Activated CD4-positive, alpha-beta T cell treated with anti-CD3 and anti-CD28 coated beads, Interleukin-2, amount 10 ng/mL, durations not matched to agents 24 days and 14 days (primary cell): ENCODE measurements at regions not wholly inside any gene's neighbourhood (a gene's known extent, or its start where the extent isn't known, plus 50 kb on each side); places are given as distances from the start of the nearest gene placed in this dataset.
"Not testable (repeated sequence)": the region's sequence is repeated elsewhere in the genome, so short reads cannot be mapped to it uniquely, and the experiment has no call there.

ENCODE experiments used
- DNase-seq: peaks from one replicate; pipeline ENCODE4 v3.0.0; 2022
- H3K27ac Mint-ChIP-seq: one replicate; pipeline ENCODE4 v1.8.0; 2022; ENCODE audit warnings: mild to moderate bottlenecking, mixed read lengths
- H3K27me3 Mint-ChIP-seq: one replicate; pipeline ENCODE4 v1.8.0; 2022; ENCODE audit warnings: mixed read lengths
- H3K36me3 Mint-ChIP-seq: one replicate; pipeline ENCODE4 v1.8.0; 2022; ENCODE audit warnings: low read depth, mild to moderate bottlenecking, mixed read lengths
- H3K4me1 Mint-ChIP-seq: one replicate; pipeline ENCODE4 v1.8.0; 2021; ENCODE audit warnings: mixed read lengths
- H3K4me3 Mint-ChIP-seq: one replicate; pipeline ENCODE4 v1.8.0; 2022; ENCODE audit warnings: mild to moderate bottlenecking, moderate library complexity, mixed read lengths
- H3K9me3 Mint-ChIP-seq: one replicate; pipeline ENCODE4 v1.8.0; 2021; ENCODE audit warnings: mixed read lengths
- intact Hi-C: fragments of 100-400 bp; cut with micrococcal nuclease; formaldehyde crosslinking; loops from one replicate; pipeline ENCODE4 v1.15.1; 2023

- H3K4me3 Mint-ChIP-seq: no peak overlapping the region
- H3K9me3 Mint-ChIP-seq: peaks cover 4% of the 10 kb centered on the region
- no peaks in the 10 kb centered on the region for H3K27me3 Mint-ChIP-seq
- no peak overlapping the region for H3K27ac Mint-ChIP-seq
- intact Hi-C loops: no loop called here
- DNase-seq: no peak
- H3K36me3 Mint-ChIP-seq: no peaks in the 10 kb centered on the region
- H3K4me1 Mint-ChIP-seq: no peaks in the 10 kb centered on the region
Observed at GRCh38 chr4:167986044-167986443, 106.3 kb upstream of the ANXA10 start.

- Mint-ChIP-seq H3K27ac (no peak overlapping the region), H3K9me3 (peaks cover 4% of the 10 kb centered on the region), H3K27me3 (no peaks in the 10 kb centered on the region), H3K36me3 (no peaks in the 10 kb centered on the region), H3K4me1 (no peaks in the 10 kb centered on the region), H3K4me3 (no peak overlapping the region)
- no peak for DNase-seq
- intact Hi-C loops: no loop called here
Observed at GRCh38 chr4:167987285-167987684, 105.1 kb upstream of the ANXA10 start.

- H3K27me3 Mint-ChIP-seq: no peaks in the 10 kb centered on the region
- intact Hi-C loops: no loop called here
- no peak for DNase-seq
- no peaks in the 10 kb centered on the region for H3K36me3 Mint-ChIP-seq
- H3K4me1 Mint-ChIP-seq: no peaks in the 10 kb centered on the region
- no peak overlapping the region for H3K4me3 Mint-ChIP-seq
- H3K27ac Mint-ChIP-seq: no peak overlapping the region
- H3K9me3 Mint-ChIP-seq: peaks cover 4% of the 10 kb centered on the region
Observed at GRCh38 chr4:167989815-167990214, 102.5 kb upstream of the ANXA10 start.

- intact Hi-C loops, H3K9me3 Mint-ChIP-seq, DNase-seq, H3K36me3 Mint-ChIP-seq, H3K27me3 Mint-ChIP-seq, H3K4me1 Mint-ChIP-seq, H3K4me3 Mint-ChIP-seq, H3K27ac Mint-ChIP-seq: not testable (repeated sequence)
Observed at GRCh38 chr4:168008112-168008511, 84.2 kb upstream of the ANXA10 start.

- no peak for DNase-seq
- H3K9me3 Mint-ChIP-seq: peaks cover 4% of the 10 kb centered on the region
- intact Hi-C loops: no loop called here
- no peak overlapping the region for H3K4me3 Mint-ChIP-seq
- H3K36me3 Mint-ChIP-seq: no peaks in the 10 kb centered on the region
- no peak overlapping the region for H3K27ac Mint-ChIP-seq
- H3K27me3 Mint-ChIP-seq: no peaks in the 10 kb centered on the region
- H3K4me1 Mint-ChIP-seq: no peaks in the 10 kb centered on the region
Observed at GRCh38 chr4:168019019-168019651, 73.2 kb upstream of the ANXA10 start.

GRCh38 chr4:168019921-168020320, 72.4 kb upstream of the ANXA10 start:
- intact Hi-C loops: no loop called here
- Mint-ChIP-seq H3K36me3 (no peaks in the 10 kb centered on the region), H3K4me3 (no peak overlapping the region), H3K27ac (no peak overlapping the region), H3K9me3 (peaks cover 4% of the 10 kb centered on the region), H3K27me3 (no peaks in the 10 kb centered on the region), H3K4me1 (no peaks in the 10 kb centered on the region)
- DNase-seq: no peak

GRCh38 chr4:168021666-168022065, 70.7 kb upstream of the ANXA10 start:
- DNase-seq: no peak
- no peak overlapping the region for H3K27ac Mint-ChIP-seq
- peaks cover 4% of the 10 kb centered on the region for H3K9me3 Mint-ChIP-seq
- intact Hi-C loops: no loop called here
- H3K27me3 Mint-ChIP-seq: no peaks in the 10 kb centered on the region
- no peaks in the 10 kb centered on the region for H3K4me1 Mint-ChIP-seq
- no peaks in the 10 kb centered on the region for H3K36me3 Mint-ChIP-seq
- no peak overlapping the region for H3K4me3 Mint-ChIP-seq

GRCh38 chr4:168028568-168028967, 63.8 kb upstream of the ANXA10 start:
- no peak overlapping the region for H3K4me3 Mint-ChIP-seq
- DNase-seq: no peak

GRCh38 chr4:168028970-168029597, 63.3 kb upstream of the ANXA10 start:
- DNase-seq: no peak
- Mint-ChIP-seq H3K36me3 (no peaks in the 10 kb centered on the region), H3K4me1 (no peaks in the 10 kb centered on the region), H3K4me3 (no peak overlapping the region), H3K27ac (no peak overlapping the region), H3K9me3 (no peaks in the 10 kb centered on the region), H3K27me3 (no peaks in the 10 kb centered on the region)
- intact Hi-C loops: no loop called here

More at GRCh38 chr4:168028568-168028967, 63.8 kb upstream of the ANXA10 start:
- Mint-ChIP-seq H3K27ac (no peak overlapping the region), H3K9me3 (no peaks in the 10 kb centered on the region), H3K4me1 (no peaks in the 10 kb centered on the region), H3K36me3 (no peaks in the 10 kb centered on the region), H3K27me3 (no peaks in the 10 kb centered on the region)
- intact Hi-C loops: no loop called here

- Mint-ChIP-seq H3K27ac (no peak overlapping the region), H3K36me3 (no peaks in the 10 kb centered on the region), H3K9me3 (no peaks in the 10 kb centered on the region), H3K4me1 (no peaks in the 10 kb centered on the region), H3K4me3 (no peak overlapping the region), H3K27me3 (no peaks in the 10 kb centered on the region)
- no peak for DNase-seq
- intact Hi-C loops: no loop called here
Observed at GRCh38 chr4:168037676-168038075, 54.7 kb upstream of the ANXA10 start.

- Mint-ChIP-seq H3K27ac (no peak overlapping the region), H3K4me3 (no peak overlapping the region), H3K27me3 (no peaks in the 10 kb centered on the region), H3K36me3 (no peaks in the 10 kb centered on the region), H3K9me3 (no peaks in the 10 kb centered on the region), H3K4me1 (no peaks in the 10 kb centered on the region)
- intact Hi-C loops: no loop called here
- DNase-seq: no peak
Observed at GRCh38 chr4:168039593-168039992, 52.7 kb upstream of the ANXA10 start.
